Gastrocnemius medialis (tissue), 4 donors: ENCODE measurements at regions not wholly inside any gene's neighbourhood (a gene's known extent, or its start where the extent isn't known, plus 50 kb on each side); places are given as distances from the start of the nearest gene placed in this dataset.

Experiments used
- CTCF ChIP-seq, 5 experiments: fragments of 450-650 bp in 3 of 5; fragments of 200-600 bp in 2 of 5; sonication (generic) in 2 of 5; IDR thresholded peaks in 4 of 5; conservative IDR thresholded peaks in 1 of 5; 1 replicate in 4 of 5; 2 replicates in 1 of 5; pipeline ENCODE4 v1.5.1; 2016 to 2019; ENCODE audit warnings: antibody characterized with exemption in 5 of 5, mild to moderate bottlenecking in 3 of 5, moderate library complexity in 3 of 5
- POLR2A ChIP-seq, 2 donors: fragments of 450-650 bp; IDR thresholded peaks; one replicate each; pipeline ENCODE4 v1.6.1; 2017; ENCODE audit warnings: antibody characterized with exemption in 2 of 2, mild to moderate bottlenecking in 2 of 2, moderate library complexity in 2 of 2

GRCh38 chr7:128158370-128158769, 82.7 kb upstream of the LEP start:
- TF ChIP-seq CTCF (IDR thresholded peaks at IDR 0.05 in 4 of 5, conservative IDR thresholded peaks at IDR 0.05 in 1 of 5) (no peak), POLR2A (IDR thresholded peaks at IDR 0.05) (no peak)
